ENCODE measurements at regions not wholly inside any gene's neighbourhood (a gene's known extent, or its start where the extent isn't known, plus 50 kb on each side); places are given as distances from the start of the nearest gene placed in this dataset.

- no peak for TF ChIP-seq REST (IDR thresholded peaks at IDR 0.05; ENCODE audit: unreplicated experiment)
- no peak for TF ChIP-seq EZH2 (IDR thresholded peaks at IDR 0.05; ENCODE audit: low read depth, unreplicated experiment)
- no peak for TF ChIP-seq STAT1 (IDR thresholded peaks at IDR 0.05; ENCODE audit: unreplicated experiment)
- TF ChIP-seq CREB1 (CRISPR knock-in tag; IDR thresholded peaks at IDR 0.05; ENCODE audit: low read depth) = no peak
- TF ChIP-seq EZH2phosphoT487 (IDR thresholded peaks at IDR 0.05; ENCODE audit: unreplicated experiment) = no peak
- no peak for TF ChIP-seq POLR2AphosphoS5 (IDR thresholded peaks at IDR 0.05; ENCODE audit: low read depth)
- no peak for TF ChIP-seq ZNF114 (CRISPR knock-in tag; IDR thresholded peaks at IDR 0.05)
- TF ChIP-seq JUNB (IDR thresholded peaks at IDR 0.05; ENCODE audit: unreplicated experiment) = no peak
These were observed 896.9 kb downstream of the DIPK2A start (continued) for GRCh38 chr3:144868506-144868905.

GRCh38 chr3:144873066-144873465 lies 901.4 kb downstream of the DIPK2A start:
- H3K27ac Mint-ChIP-seq = no peak overlapping the region
- TF ChIP-seq ZNF331 (CRISPR knock-in tag; IDR thresholded peaks at IDR 0.05; ENCODE audit: low read depth) = no peak
- no peak for TF ChIP-seq EZH2 (IDR thresholded peaks at IDR 0.05; ENCODE audit: low read depth, unreplicated experiment)
- no peak for TF ChIP-seq EZH2phosphoT487 (IDR thresholded peaks at IDR 0.05; ENCODE audit: unreplicated experiment)
- no peak for TF ChIP-seq CTCF (conservative IDR thresholded peaks at IDR 0.05; ENCODE audit: low read depth in 2 of 2)
- H3K4me3 ChIP-seq = no peak overlapping the region
- no peaks in the 10 kb centered on the region for H3K4me1 Mint-ChIP-seq
- H3K27ac ChIP-seq (ENCODE audit: low read depth) = no peak overlapping the region
- no peaks in the 10 kb centered on the region for H3K9me3 Mint-ChIP-seq
- H3K9me2 ChIP-seq (ENCODE audit: insufficient read depth) = no peaks in the 10 kb centered on the region
- no peak overlapping the region for H2AFZ ChIP-seq
- no peaks in the 10 kb centered on the region for H3K27me3 Mint-ChIP-seq (ENCODE audit: insufficient read depth, low read depth, poor library complexity)
- no peaks in the 10 kb centered on the region for H3K36me3 ChIP-seq (ENCODE audit: insufficient read depth)
- no peaks in the 10 kb centered on the region for H3K79me2 ChIP-seq (replicated peaks; ENCODE audit: insufficient read depth)
- no peaks in the 10 kb centered on the region for H3K27me3 ChIP-seq (ENCODE audit: insufficient read depth)
- H3K36me3 Mint-ChIP-seq (ENCODE audit: low read depth) = no peaks in the 10 kb centered on the region
- no peaks in the 10 kb centered on the region for H4K20me1 ChIP-seq (replicated peaks; ENCODE audit: insufficient read depth)
- H3K4me2 ChIP-seq = no peak overlapping the region
- H3K4me1 ChIP-seq (ENCODE audit: insufficient read depth) = no peaks in the 10 kb centered on the region
- ATAC-seq (no peak), DNase-seq (ENCODE audit: low spot score) (no peak)
- H3K4me3 Mint-ChIP-seq = no peak overlapping the region
- no peaks in the 10 kb centered on the region for H3F3A ChIP-seq (replicated peaks; ENCODE audit: low read depth)
